ENCODE measurements at regions not wholly inside any gene's neighbourhood (a gene's known extent, or its start where the extent isn't known, plus 50 kb on each side); places are given as distances from the start of the nearest gene placed in this dataset.
"Not testable (repeated sequence)": the region's sequence is repeated elsewhere in the genome, so short reads cannot be mapped to it uniquely, and the experiment has no call there.

DNA sequence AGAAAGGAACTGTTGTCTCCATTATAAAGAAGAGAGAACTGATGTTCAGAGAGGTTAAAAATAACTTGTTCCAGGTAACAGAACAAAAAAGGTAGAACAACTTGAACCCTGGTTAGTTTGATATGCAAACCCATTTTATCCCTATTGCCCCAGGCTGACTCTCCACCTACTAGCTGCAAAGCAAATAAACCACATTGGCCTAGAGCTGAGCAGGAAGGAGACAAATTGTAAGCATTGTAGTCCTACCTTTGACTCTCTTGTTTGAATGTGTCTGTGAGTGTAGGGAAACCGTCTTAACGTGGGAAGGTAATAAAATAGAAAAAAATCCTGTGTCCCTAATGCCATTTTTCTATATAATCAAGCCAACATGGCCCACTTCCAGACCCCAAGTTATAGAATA, 126.4 kb downstream of the CCER1 start:
- no peak for DNase-seq (ENCODE audit: low spot score)

DNA sequence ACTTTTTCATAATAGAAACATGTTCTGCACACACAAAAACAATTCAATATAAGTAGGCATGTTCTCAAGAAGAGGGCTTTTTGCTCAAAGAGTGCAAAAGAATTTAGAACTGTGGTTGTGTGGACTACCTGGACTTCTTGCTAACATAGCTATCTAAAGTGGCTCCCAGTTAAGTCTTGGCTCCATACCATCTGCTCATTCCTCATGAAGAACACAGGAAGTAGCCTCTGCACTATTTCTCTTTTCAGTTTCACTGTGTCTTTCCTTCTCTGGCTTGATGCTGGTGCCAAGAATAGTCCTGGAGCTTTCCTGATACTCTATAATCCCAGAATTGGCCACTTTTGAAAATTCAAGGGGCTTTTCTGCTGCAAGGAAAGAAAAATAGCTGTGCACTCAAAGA, 127.4 kb downstream of the CCER1 start:
- DNase-seq (ENCODE audit: low spot score): no peak

DNA sequence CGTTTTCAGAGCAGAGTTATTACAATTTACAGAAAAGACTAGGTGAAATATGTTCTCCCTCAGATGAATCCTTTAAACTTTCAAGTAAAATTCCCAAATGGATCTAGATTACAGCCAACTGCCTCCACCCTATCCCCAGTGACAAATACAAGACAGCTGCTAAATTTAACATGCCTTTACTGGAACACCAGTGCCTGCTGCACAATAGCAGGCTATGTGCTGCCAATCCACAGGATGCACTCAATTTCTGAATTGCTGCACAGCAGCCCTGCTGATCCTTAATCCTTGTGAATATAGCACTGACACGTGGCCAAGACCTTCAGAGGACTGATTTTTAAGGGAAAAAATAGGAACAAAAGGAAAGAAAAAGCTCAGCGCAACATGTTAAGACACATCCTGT, 128.9 kb downstream of the CCER1 start:
- DNase-seq (ENCODE audit: low spot score): no peak

DNA sequence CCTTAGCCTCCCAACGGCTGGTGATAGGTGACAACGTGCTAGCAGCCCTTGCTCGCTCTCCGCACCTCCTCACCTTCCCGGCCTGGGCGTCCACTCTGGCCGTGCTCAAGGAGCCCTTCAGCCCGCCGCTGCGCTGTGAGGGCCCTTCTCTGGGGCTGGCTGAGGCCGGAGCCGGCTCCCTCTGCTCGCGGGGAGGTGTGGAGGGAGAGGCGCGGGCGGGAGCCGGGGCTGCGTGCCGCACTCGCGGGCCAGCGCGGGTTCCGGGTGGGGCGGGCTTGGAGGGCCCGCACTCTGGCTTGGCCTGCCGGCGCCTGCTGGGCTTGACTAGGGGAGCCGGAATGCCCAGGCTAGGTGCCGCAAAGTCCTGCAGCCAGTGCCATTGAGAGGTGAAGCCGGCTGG, 131.1 kb downstream of the CCER1 start:
- no peak for DNase-seq (ENCODE audit: low spot score)

DNA sequence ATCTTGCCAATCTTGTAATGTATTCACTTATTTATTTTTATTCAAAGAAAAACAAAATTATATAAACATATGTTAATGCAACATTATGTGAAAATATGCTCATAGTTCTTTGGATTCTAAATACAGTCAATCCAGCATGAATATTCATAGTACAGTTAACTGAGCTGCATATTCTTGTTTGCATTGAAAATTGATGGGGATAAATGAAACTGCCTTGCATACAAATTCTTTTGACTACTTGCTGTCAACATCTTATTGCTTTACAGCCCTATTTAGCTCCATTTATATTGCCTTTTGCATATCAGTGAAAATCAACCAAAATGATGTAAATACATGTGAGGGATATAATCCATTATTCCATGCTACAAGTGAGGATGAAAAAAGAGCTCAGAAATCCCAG, 135.3 kb downstream of the CCER1 start:
- DNase-seq (ENCODE audit: low spot score): no peak

DNA sequence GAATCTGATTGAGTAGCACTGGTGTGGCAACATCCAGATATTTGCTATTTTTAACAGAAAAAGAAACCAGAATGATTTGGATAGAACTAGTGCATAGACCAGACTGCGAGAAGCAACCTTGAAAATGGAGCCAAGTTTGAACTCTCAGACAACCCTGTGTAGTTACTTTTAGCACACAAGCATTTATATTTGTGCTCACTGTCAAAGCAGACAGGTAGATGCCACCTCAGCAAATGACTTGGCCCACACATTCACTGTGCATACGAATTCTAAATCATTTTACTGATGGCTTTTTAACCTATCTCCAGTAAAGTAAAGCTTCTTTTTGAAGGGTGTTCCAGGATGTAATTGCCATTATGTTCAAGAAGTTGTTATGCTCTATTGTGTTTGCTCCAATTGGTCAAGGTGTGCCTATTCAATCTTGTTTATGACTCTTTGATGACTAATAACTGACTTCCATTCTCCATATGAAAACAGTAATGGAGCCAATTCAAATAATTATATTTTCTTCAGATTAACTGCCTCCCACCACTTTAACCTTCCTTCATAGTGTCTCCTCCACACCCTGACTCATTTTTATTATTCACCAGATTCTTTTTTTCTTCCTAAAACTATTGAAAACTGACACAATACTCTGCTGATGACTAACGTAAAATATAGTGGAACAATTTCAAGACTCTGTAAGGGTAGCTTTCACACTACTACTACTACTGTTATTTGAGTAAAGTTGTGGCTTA, 138.5 kb downstream of the CCER1 start:
- DNase-seq (ENCODE audit: low spot score): peak; percentile 16

DNA sequence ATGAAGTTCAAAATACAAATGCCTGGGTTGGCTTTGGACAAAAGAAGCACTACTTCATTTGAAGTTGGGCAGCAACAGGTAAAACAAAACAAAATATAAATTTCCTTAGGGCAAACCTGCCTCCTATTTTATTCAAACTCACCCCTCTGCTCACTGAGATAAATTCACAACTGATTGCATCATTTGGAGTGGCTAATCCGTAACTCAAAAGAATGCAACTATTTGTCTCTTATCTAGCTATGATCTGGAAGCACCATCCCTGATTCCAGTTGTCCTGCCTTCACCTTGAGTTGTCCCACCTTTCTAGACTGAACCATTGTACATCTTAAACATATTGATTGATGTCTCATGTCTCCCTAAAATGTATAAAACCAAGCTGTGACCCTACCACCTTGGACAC, 145.0 kb downstream of the CCER1 start:
- no peak for DNase-seq (ENCODE audit: low spot score)

DNA sequence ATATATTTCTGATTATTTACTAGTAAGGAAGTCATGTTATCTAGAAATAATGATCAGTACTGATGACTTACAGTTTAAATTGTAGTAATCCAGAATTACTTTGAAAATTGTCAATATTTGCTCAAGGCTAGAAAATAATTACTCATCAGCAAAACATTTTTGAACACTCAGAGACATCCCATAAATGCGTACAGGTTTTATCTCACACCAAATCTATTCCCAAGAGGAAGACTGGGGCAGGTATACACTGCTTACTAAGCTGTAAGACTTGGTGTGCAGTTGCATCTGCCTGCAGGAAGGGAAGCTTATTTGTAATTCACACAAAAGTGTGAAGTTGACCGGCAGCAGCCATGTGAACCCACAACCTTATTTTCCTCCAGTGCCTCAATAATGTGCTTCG, 146.4 kb downstream of the CCER1 start:
- no peak for DNase-seq (ENCODE audit: low spot score)

DNA sequence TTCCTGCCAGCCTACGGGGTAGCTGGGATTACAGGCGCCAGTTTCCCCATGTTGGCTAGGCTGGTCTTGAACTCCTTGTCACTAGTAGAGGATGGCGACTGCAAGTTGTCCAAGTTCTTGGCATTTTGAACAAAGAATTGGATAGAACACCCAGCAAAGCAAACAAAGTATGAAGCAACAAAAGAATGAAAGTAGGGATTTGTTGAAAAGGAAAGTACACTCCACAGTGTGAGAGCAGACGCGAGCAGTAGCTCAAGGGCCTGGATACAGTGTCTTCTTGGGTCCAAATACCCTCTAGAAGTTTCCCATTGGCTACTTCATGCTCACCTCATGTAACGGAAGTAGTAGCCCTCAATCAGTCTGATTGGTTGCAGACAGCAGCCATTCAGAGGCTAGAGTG, 152.2 kb downstream of the CCER1 start:
- no peak for DNase-seq (ENCODE audit: low spot score)

DNA sequence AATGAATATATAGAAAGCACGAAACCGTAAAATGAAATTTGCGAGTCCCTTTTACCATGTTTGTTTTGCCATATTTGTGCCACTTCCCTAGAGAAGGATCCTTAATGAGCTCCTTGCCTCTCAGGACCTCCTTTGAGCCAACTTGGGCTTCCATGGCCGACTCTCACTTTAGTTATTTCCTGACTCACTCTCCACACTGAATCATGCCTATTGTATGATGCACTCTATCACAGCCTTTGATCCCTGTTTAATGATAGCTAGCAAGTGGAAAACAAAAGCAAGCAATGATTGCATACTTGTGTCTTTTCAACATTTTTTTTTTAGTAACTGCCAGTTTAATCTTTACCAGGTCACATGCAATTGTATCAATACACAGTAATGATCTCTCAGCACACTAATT, 153.2 kb downstream of the CCER1 start:
- peak; percentile 26 for DNase-seq (ENCODE audit: low spot score)

DNA sequence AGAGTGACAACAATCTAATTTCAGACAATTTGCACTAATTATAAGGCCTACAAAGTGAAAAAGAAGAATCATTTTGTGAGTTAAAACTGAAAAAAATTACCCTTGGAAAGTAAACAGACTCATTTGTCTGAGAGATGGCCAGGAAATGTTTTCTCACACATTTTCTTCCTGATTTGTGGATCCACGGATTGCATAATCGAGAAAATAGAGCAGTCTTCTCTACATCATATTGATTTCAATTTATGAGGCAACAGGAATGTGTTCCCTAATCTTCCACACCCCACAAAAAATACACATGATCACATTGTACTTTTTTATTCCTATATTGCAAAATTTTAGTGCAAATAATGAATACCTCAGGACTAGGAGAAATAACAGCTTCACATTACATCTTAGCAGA, 160.8 kb downstream of the CCER1 start:
- no peak for DNase-seq (ENCODE audit: low spot score)

DNA sequence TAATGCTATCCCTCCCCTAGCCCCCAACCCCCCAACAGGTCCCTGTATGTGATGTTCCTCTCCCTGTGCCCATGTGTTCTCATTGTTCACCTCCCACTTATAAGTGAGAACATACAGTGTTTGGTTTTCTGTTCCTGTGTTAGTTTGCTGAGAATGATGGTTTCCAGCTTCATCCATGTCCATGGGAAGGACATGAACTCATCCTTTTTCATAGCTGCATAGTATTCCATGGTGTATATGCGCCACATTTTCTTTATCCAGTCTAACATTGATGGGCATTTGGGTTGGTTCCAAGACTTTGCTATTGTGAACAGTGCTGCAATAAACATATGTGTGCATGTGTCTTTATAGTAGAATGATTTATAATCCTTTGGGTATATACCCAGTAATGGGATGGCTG, 162.3 kb downstream of the CCER1 start:
- DNase-seq (ENCODE audit: low spot score): not testable (repeated sequence)

DNA sequence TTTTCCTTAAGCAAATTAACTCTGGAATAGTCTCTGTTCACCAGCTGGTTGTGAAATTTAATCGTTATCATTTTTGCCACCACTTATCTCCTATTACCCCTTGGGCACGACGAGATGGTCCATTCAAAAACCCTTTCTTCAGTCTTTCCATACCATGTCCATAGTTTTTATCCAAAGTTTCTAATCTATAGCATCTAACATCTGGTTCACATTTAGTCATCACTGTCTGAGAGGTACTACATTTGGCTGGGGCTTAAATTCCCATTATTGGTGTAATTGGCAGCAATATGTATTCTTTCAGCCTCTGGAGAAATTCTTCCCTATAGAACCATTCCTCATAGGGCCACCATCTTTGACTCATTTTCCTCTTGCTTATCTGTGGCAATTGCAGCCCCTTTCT, 163.5 kb downstream of the CCER1 start:
- DNase-seq (ENCODE audit: low spot score): no peak

DNA sequence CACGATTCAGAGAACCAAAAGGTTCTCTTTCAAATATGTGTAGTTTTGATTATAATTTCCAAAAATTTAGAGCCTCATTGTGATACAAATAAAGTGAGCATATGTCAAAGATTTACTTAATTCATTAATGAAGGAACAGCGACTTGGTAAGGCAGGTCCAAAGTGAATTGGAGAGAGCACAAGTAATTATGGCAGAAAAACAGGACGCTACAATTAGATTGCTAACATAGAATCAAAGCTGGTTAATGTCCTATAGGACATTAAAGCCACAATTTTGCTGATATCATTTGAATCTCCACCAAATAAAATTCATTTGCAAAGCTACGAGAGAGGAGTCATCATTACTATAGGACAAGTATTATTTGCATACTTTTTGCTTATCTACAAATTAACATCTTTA, 164.2 kb downstream of the CCER1 start:
- no peak for DNase-seq (ENCODE audit: low spot score)

DNA sequence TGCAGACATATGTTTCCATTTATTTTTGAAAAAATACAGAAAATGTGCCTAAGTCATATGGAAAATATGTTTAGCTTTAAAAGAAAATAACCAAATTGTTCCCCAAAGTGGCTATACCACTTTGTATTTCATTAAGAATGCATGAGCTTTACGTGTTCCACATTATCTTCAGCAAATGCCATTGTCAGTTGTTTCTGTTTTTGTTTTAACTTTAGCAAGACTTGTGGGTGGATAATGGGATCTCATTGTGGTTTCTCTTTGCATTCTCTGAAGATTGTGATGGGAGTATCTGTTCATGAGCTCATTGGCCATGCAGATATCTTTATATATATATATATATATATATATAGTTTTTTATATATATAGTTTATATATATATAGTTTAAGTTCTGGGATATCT, 181.5 kb downstream of the CCER1 start:
- DNase-seq (ENCODE audit: low spot score): no peak

DNA sequence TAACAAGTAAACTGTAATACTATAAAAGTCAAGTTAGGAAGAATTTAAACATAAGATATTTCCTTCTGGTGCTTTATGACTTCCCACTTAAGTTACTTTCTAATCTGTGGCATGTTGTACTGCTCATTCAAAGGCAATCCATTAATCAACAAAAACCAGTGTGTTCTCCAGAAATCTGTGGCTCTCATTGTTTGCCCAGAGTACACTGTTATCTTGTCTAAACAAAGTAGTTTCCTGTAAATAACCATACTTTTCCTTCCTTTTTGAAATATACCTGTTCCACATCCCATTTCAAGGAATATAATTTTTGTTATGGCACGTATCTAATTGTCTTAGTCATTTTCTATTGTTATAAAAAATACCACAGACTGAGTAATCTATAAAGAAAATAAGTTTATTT, 184.1 kb downstream of the CCER1 start:
- DNase-seq (ENCODE audit: low spot score): no peak

DNA sequence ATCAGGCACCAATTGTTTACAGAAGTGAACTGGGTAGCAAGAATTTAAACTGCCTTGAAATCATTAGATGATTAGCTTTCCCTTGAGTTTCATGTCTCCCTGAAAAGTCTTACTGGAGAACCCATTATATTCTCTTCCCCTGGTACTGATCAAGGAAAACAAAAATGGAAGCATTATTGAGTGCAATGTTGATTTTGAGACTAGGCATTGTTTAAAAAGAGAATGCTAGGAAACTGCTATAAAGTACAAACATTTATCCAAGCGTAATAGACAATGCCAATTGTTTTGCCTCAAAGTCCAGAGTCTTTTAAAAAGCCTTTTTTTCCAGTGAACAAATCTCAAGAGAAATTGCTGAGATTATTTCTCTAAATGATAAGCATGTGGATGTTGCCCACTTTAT, 197.0 kb downstream of the CCER1 start:
- DNase-seq (ENCODE audit: low spot score): no peak

DNA sequence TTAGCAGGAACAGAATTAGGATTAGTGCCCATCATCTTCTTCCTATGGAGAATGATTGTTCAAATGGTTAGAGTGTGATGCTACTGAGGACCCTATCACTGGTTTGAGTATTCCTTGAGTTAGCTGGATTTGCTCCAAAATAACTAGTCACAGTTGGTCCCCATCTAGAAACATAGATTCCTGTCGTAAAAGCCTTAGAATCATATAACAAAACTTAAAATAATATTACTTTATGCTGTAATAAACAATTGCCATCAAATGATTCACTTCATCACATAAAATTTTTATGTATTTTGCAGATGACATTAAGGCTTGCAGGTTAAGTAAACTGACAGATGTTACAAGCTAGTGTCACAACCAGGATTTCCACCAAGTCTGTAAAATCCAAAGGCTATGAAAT, 209.8 kb downstream of the CCER1 start:
- DNase-seq (ENCODE audit: low spot score): no peak

DNA sequence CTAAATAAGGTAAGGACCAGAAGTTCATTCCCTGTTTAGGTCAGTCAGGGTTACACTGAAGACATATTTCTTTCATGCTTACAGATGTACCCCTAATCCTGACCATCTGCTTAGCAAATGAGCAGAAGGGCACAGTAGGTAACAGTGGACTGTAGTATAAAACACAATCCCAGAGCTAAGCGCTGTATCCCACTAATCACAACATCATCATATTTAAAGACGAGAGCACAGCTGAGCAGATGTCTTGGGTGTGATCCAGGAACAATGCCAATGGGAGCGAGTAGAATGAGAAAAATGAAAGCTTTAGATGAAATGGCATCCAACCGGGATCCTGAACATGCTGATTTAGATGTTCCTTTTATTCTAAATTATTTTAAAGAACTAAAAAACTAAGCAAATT, 213.4 kb downstream of the CCER1 start:
- peak; percentile 2 for DNase-seq (ENCODE audit: low spot score)

DNA sequence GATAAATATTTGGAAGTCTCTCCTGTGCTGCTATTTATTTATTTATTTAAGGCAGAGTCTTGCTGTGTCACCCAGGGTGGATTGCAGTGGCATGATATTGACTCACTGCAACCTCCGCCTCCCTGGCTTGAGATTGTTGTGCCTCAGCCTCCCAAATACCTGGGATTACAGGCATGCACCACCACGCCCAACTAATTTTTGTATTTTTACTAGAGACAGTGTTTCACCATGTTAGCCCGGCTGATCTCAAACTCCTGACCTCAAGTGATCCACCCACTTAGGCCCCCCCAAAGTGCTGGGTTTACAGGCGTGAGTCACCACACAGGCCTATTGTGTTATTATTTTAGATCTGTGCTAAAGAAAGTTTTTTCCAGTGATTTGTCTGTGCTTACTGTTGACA, 225.2 kb downstream of the CCER1 start:
- DNase-seq (ENCODE audit: low spot score): no peak

DNA sequence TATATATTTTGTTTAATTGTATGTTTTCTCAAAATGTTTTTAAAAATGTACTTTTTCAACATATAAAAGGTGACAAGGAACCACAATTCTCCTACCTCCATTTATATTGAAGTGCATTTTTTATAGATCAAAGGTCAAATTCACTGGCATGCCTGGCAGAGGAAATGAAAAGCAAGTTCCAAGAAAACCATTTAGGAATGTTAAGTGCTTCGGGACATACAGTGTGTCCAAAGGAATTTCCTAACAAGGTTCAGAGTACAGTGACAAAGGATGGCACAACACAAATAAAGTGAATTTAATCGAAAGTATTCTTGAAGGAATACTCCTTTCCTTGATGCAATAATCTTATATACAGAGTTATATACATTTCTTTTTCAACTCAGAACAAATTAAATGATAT, 242.3 kb downstream of the CCER1 start:
- peak; percentile 9 for DNase-seq (ENCODE audit: low spot score)

DNA sequence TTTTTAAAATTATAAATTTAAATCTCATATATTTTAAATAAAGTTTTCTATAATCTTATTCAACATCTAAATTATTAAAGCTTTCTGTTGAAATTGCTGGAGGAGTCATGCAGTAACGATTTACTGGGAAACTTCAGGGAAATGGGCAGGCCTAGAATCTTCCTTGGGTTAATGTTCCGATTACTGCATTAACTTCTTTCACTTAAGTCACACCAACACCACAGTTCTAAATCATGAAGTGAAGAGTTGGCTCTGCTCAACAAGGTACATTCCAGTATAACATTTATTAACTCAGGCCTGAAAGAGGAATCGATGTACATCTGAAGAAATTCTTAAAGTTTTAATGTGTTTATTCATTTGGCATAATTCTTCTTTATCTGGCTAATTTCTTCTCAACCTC, 244.3 kb downstream of the CCER1 start:
- DNase-seq (ENCODE audit: low spot score): no peak

DNA sequence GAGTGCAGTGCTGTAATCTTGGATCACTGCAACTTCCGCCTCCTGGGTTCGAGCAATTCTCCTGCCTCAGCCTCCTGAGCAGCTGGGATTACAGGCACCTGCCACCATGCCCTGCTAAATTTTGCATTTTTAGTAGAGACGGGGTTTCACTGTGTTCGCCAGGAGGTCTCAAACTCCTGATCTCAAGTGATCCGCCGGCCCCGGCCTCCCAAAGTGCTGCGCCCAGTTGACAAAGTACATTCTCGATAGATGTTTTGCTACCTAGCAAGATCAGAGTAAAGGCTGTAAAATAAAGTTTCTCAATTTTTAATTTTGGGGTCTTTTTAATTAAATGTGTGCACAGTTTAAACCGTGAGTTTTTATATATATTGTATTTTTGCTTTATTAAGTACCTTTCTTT, 248.9 kb downstream of the CCER1 start:
- DNase-seq (ENCODE audit: low spot score): no peak

DNA sequence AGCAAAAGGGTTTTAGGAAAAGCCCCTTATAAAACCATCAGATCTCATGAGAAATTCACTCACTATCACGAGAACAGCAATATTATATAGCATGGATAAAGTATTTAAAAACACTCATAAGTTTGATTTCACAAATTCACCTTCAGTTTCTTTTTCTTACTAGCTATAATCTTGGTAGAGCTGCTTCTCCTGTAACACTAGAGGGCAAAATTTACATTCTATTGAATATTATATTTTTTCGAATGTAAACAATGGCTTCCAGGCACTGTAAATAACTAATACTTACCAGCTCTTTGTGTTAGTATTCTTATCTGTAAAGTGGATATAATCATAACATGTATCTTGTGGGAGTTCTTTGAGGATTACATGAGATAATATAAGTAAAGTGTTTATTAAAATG, 259.6 kb downstream of the CCER1 start:
- DNase-seq (ENCODE audit: low spot score): peak; percentile 4

DNA sequence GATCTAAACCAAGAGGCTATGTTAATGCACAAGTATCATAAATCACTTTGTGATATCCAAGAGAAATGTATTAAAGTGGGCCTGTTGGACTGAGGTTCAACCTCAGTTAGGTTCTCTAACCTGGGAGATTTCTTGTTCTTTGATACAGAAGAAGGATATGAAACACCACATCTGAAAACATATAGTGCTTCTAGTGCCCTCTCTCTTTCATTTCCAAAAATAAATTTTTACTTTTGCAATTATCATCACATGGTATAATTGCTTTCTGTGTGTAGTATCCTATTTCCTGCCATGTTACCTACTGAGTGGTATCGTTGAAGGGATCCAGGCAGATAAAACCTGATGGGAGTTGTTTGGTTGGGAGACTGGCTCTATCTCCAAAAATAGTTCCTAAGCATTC, 264.9 kb downstream of the CCER1 start:
- no peak for DNase-seq (ENCODE audit: low spot score)
